Panc1 (cell line): ENCODE measurements at regions not wholly inside any gene's neighbourhood (a gene's known extent, or its start where the extent isn't known, plus 50 kb on each side); places are given as distances from the start of the nearest gene placed in this dataset.

Experiments
- ATAC-seq: fragments of 200-7000 bp; cut with Tn5 transposase; 2 replicates; pipeline ENCODE4 v1.9.1; 2020; ENCODE audit warnings: mild to moderate bottlenecking, moderate library complexity
- BruUV-seq: library from RNA; stranded (reverse); fragments of 400-500 nt; replicated peaks from 2 replicates; lab custom pipeline; 2021; lab: Mats Ljungman, UMichigan
- CTCF ChIA-PET: fragments of 300-600 bp; sonication (Branson Sonifier 250); formaldehyde crosslinking; loops from one replicate; lab custom pipeline; 2022; ENCODE audit warnings: antibody characterized with exemption; lab: Charles Lee
- POLR2A ChIA-PET: fragments of 300-600 bp; sonication (Branson Sonifier 250); formaldehyde crosslinking; loops from one replicate; lab custom pipeline; 2022; ENCODE audit warnings: antibody characterized with exemption; lab: Charles Lee
- DNase-seq: peaks from one replicate; pipeline ENCODE4 v3.0.0-alpha.2; 2010; ENCODE audit warnings: low read depth, low spot score
- H3K27ac ChIP-seq: 2 replicates; pipeline ENCODE4 v1.5.1; 2011; ENCODE audit warnings: mild to moderate bottlenecking, low read length, inconsistent platforms
- H3K27me3 ChIP-seq: fragments of 200-500 bp; sonication (Bioruptor generic); 2 replicates; pipeline ENCODE4 v1.6.0; 2014; ENCODE audit warnings: low read length, inconsistent platforms; ENCODE audit not compliant: control insufficient read depth, insufficient read depth
- H3K36me3 ChIP-seq: fragments of 200-500 bp; sonication (Bioruptor generic); 2 replicates; pipeline ENCODE4 v1.5.1; 2014; ENCODE audit warnings: inconsistent platforms, mild to moderate bottlenecking, low read length, moderate library complexity; ENCODE audit not compliant: control insufficient read depth, insufficient read depth
- H3K4me1 ChIP-seq: 2 replicates; pipeline ENCODE4 v1.5.1; 2011; ENCODE audit warnings: inconsistent platforms, mild to moderate bottlenecking, low read length, moderate library complexity; ENCODE audit not compliant: control insufficient read depth, insufficient read depth
- H3K4me3 ChIP-seq, 2 experiments: 2 replicates each; pipeline ENCODE4 v1.5.1; 2011 to 2012; ENCODE audit warnings: low read depth in 2 of 2, low read length in 2 of 2, mild to moderate bottlenecking in 2 of 2, inconsistent platforms in 1 of 2, moderate library complexity in 1 of 2
- H3K9me3 ChIP-seq: fragments of 200-500 bp; sonication (Bioruptor generic); 2 replicates; pipeline ENCODE4 v1.5.1; 2014; ENCODE audit warnings: low read depth, mild to moderate bottlenecking, inconsistent platforms, low read length, moderate library complexity; ENCODE audit not compliant: control insufficient read depth, insufficient read depth
- POLR2AphosphoS5 ChIP-seq: IDR thresholded peaks from 2 replicates; pipeline ENCODE4 v1.6.1; 2012; ENCODE audit warnings: mild to moderate bottlenecking, low read depth, low read length, moderate library complexity
- SIN3A ChIP-seq: IDR thresholded peaks from 2 replicates; pipeline ENCODE4 v1.6.1; 2012; ENCODE audit warnings: low read depth, mild to moderate bottlenecking, low read length, moderate library complexity, borderline replicate concordance; ENCODE audit not compliant: insufficient read depth
- TCF7L2 ChIP-seq: IDR thresholded peaks from 2 replicates; pipeline ENCODE4 v1.6.1; 2011; ENCODE audit warnings: mild to moderate bottlenecking, low read depth, low read length, inconsistent platforms
- in situ Hi-C: cut with HindIII; loops from 2 replicates; pipeline ENCODE4 v1.10.0; 2016; ENCODE audit warnings: low sequenced_read_pairs, low pct_unique_long_range_greater_than_20kb
- intact Hi-C: fragments of 100-400 bp; cut with micrococcal nuclease; formaldehyde crosslinking; loops from one replicate; pipeline ENCODE4 v1.10.0; 2022; ENCODE audit not compliant: unreplicated experiment
- TF ChIP-seq, protein P1 (sequence below): fragments of 450-650 bp; IDR thresholded peaks from 2 replicates; pipeline ENCODE4 v1.5.1; 2017; ENCODE audit warnings: mild to moderate bottlenecking
- TF ChIP-seq, protein P2 (sequence below), 2 experiments: IDR thresholded peaks; 2 replicates each; pipeline ENCODE4 v1.6.1; 2011 to 2012; ENCODE audit warnings: low read depth in 2 of 2, control low read depth in 1 of 2, low read length in 1 of 2, mild to moderate bottlenecking in 1 of 2, moderate library complexity in 1 of 2; ENCODE audit not compliant: insufficient read depth in 1 of 2

DNA sequence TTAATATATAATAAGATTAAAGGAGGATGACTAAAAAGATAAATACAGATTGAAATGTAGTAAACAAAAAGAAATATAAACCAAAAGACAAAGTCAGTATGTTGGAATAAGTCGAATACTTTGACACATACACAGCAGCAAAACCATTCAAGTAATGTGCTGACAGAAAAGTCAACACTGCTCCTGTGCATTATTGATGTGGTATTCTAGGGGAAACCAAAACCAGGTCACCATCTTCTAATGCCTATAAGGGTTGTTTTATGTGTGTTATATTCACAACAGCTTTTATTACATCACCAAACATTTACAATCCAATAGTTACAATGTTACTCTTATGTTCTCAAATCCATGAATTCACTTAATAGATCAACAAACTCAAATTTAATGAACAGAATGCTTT is 111.8 kb upstream of the DKK2 start:
- no peak for TF ChIP-seq SIN3A
- TF ChIP-seq, protein P1, sequence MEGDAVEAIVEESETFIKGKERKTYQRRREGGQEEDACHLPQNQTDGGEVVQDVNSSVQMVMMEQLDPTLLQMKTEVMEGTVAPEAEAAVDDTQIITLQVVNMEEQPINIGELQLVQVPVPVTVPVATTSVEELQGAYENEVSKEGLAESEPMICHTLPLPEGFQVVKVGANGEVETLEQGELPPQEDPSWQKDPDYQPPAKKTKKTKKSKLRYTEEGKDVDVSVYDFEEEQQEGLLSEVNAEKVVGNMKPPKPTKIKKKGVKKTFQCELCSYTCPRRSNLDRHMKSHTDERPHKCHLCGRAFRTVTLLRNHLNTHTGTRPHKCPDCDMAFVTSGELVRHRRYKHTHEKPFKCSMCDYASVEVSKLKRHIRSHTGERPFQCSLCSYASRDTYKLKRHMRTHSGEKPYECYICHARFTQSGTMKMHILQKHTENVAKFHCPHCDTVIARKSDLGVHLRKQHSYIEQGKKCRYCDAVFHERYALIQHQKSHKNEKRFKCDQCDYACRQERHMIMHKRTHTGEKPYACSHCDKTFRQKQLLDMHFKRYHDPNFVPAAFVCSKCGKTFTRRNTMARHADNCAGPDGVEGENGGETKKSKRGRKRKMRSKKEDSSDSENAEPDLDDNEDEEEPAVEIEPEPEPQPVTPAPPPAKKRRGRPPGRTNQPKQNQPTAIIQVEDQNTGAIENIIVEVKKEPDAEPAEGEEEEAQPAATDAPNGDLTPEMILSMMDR: no peak
- no peak for TF ChIP-seq TCF7L2
- TF ChIP-seq, protein P2, sequence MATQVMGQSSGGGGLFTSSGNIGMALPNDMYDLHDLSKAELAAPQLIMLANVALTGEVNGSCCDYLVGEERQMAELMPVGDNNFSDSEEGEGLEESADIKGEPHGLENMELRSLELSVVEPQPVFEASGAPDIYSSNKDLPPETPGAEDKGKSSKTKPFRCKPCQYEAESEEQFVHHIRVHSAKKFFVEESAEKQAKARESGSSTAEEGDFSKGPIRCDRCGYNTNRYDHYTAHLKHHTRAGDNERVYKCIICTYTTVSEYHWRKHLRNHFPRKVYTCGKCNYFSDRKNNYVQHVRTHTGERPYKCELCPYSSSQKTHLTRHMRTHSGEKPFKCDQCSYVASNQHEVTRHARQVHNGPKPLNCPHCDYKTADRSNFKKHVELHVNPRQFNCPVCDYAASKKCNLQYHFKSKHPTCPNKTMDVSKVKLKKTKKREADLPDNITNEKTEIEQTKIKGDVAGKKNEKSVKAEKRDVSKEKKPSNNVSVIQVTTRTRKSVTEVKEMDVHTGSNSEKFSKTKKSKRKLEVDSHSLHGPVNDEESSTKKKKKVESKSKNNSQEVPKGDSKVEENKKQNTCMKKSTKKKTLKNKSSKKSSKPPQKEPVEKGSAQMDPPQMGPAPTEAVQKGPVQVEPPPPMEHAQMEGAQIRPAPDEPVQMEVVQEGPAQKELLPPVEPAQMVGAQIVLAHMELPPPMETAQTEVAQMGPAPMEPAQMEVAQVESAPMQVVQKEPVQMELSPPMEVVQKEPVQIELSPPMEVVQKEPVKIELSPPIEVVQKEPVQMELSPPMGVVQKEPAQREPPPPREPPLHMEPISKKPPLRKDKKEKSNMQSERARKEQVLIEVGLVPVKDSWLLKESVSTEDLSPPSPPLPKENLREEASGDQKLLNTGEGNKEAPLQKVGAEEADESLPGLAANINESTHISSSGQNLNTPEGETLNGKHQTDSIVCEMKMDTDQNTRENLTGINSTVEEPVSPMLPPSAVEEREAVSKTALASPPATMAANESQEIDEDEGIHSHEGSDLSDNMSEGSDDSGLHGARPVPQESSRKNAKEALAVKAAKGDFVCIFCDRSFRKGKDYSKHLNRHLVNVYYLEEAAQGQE (IDR thresholded peaks at IDR 0.05; ENCODE audit: insufficient read depth in 1 of 2, low read depth in 2 of 2, low read length in 1 of 2): no peak
- no peak for TF ChIP-seq POLR2AphosphoS5
- Histone ChIP-seq H3K27ac (no peak overlapping the region), H3K27me3 (no peaks in the 10 kb centered on the region), H3K4me1 (no peaks in the 10 kb centered on the region), H3K36me3 (no peaks in the 10 kb centered on the region), H3K9me3 (no peaks in the 10 kb centered on the region), H3K4me3 (no peak overlapping the region)
- ChIA-PET POLR2A (no interaction called here), CTCF (no interaction called here)
- intact Hi-C loops: no loop called here
- ATAC-seq: no peak
- no TSS peak for BruUV-seq
- no peak for DNase-seq
- in situ Hi-C loops: no loop called here

DNA sequence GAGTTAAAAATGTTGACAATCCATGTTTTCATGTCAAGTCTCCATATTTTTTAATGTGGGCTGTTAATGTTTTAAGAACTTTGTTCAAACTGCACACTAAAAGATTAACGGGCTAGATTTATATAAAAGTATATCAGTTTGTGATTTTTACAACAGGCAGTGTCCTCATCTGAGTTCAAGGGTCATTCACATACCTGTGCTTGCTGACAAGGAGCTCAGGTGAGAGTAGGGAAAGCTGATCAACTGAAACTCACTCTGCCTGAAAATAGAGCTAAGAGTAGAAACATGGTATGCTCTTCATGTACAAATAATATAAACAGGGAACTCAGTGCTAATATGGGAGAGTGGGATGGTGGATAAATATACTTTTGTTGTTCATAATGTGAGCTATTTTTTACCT is 102.3 kb upstream of the DKK2 start:
- intact Hi-C loops: no loop called here
- ATAC-seq: no peak
- BruUV-seq: no TSS peak
- no peak overlapping the region for H3K27ac ChIP-seq
- H3K4me1 ChIP-seq: no peaks in the 10 kb centered on the region
- no peaks in the 10 kb centered on the region for H3K27me3 ChIP-seq
- CTCF ChIA-PET: no interaction called here
- in situ Hi-C loops: no loop called here
- no peak for DNase-seq
- POLR2A ChIA-PET: no interaction called here
- no peaks in the 10 kb centered on the region for H3K9me3 ChIP-seq
- no peaks in the 10 kb centered on the region for H3K36me3 ChIP-seq
- H3K4me3 ChIP-seq: no peak overlapping the region
- TF ChIP-seq, protein P2 (IDR thresholded peaks at IDR 0.05; ENCODE audit: insufficient read depth in 1 of 2, low read depth in 2 of 2, low read length in 1 of 2): no peak
- TF ChIP-seq, protein P1: no peak
- no peak for TF ChIP-seq SIN3A
